ENCODE measurements at regions not wholly inside any gene's neighbourhood (a gene's known extent, or its start where the extent isn't known, plus 50 kb on each side); places are given as distances from the start of the nearest gene placed in this dataset.

GRCh38 chr12:118743896-118744700, 237.2 kb upstream of the SRRM4 start:
- Histone ChIP-seq H3K4me1 (no peaks in the 10 kb centered on the region), H3K4me3 (no peak overlapping the region), H3K27me3 (no peaks in the 10 kb centered on the region), H3K9me3 (no peaks in the 10 kb centered on the region), H3K36me3 (no peaks in the 10 kb centered on the region), H3K27ac (no peak overlapping the region)
- ATAC-seq (ENCODE audit: low FRiP score in 2 of 2) (no peak), DNase-seq (no peak)
- WGBS, 2 donors, result 69 to 79% methylated on average over 4 of the region's 4 CpGs
- no peak for TF ChIP-seq EP300 (IDR thresholded peaks at IDR 0.05)

GRCh38 chr12:118746176-118746575, 235.2 kb upstream of the SRRM4 start:
- no peak overlapping the region for H3K27ac ChIP-seq
- no peaks in the 10 kb centered on the region for H3K27me3 ChIP-seq
- H3K36me3 ChIP-seq, result no peaks in the 10 kb centered on the region
- no peak for TF ChIP-seq POLR2A (IDR thresholded peaks at IDR 0.05)
- no peak for TF ChIP-seq CTCF (IDR thresholded peaks at IDR 0.05)
- no peak for TF ChIP-seq POLR2AphosphoS5 (IDR thresholded peaks at IDR 0.05)
- no peak for TF ChIP-seq EP300 (IDR thresholded peaks at IDR 0.05)
- WGBS, 2 donors, result 62 to 75% methylated on average over 3 of the region's 3 CpGs
- DNase-seq (no peak), ATAC-seq (ENCODE audit: low FRiP score in 2 of 2) (no peak)
- no peaks in the 10 kb centered on the region for H3K4me1 ChIP-seq
- no peak overlapping the region for H3K4me3 ChIP-seq
- peaks cover 0 to under 1% (median 0%) of the 10 kb centered on the region in 4 donors for H3K9me3 ChIP-seq

GRCh38 chr12:118746960-118747359, 234.4 kb upstream of the SRRM4 start:
- no peak for ATAC-seq (ENCODE audit: low FRiP score in 2 of 2)
- WGBS, 2 donors, result 62 to 69% methylated on average over 2 of the region's 2 CpGs
- no peak for TF ChIP-seq EP300 (IDR thresholded peaks at IDR 0.05)
- Histone ChIP-seq H3K4me1 (no peaks in the 10 kb centered on the region), H3K27ac (no peak overlapping the region), H3K36me3 (no peaks in the 10 kb centered on the region), H3K9me3 (peaks cover 0 to 3% (median 0%) of the 10 kb centered on the region in 4 donors), H3K4me3 (no peak overlapping the region), H3K27me3 (no peaks in the 10 kb centered on the region)
- no peak for DNase-seq

- Histone ChIP-seq H3K4me1 (no peaks in the 10 kb centered on the region), H3K27ac (no peak overlapping the region), H3K36me3 (no peaks in the 10 kb centered on the region), H3K9me3 (peaks cover 0 to 3% (median 0%) of the 10 kb centered on the region in 4 donors), H3K4me3 (no peak overlapping the region), H3K27me3 (no peaks in the 10 kb centered on the region)
- no peak for ATAC-seq (ENCODE audit: low FRiP score in 2 of 2)
- no peak for DNase-seq
- TF ChIP-seq POLR2AphosphoS5 (IDR thresholded peaks at IDR 0.05) (no peak), EP300 (IDR thresholded peaks at IDR 0.05) (no peak), POLR2A (IDR thresholded peaks at IDR 0.05) (no peak), CTCF (IDR thresholded peaks at IDR 0.05) (no peak)
These were observed 233.6 kb upstream of the SRRM4 start for GRCh38 chr12:118747771-118748170.

- TF ChIP-seq EP300 (IDR thresholded peaks at IDR 0.05) (no peak), POLR2AphosphoS5 (IDR thresholded peaks at IDR 0.05) (no peak), POLR2A (IDR thresholded peaks at IDR 0.05) (no peak), CTCF (IDR thresholded peaks at IDR 0.05) (no peak)
- peaks cover 0 to 3% (median 0%) of the 10 kb centered on the region in 4 donors for H3K9me3 ChIP-seq
- no peak overlapping the region for H3K27ac ChIP-seq
- no peaks in the 10 kb centered on the region for H3K27me3 ChIP-seq
- H3K36me3 ChIP-seq, result no peaks in the 10 kb centered on the region
- DNase-seq (no peak), ATAC-seq (ENCODE audit: low FRiP score in 2 of 2) (no peak)
- WGBS, 2 donors, result 86 to 89% methylated on average over 7 of the region's 7 CpGs
- H3K4me3 ChIP-seq, result no peak overlapping the region
- H3K4me1 ChIP-seq, result no peaks in the 10 kb centered on the region
These were observed 232.6 kb upstream of the SRRM4 start for GRCh38 chr12:118748478-118749380.
